NT2/D1 (cell line): ENCODE measurements at regions not wholly inside any gene's neighbourhood (a gene's known extent, or its start where the extent isn't known, plus 50 kb on each side); places are given as distances from the start of the nearest gene placed in this dataset.

Source experiments
- DNase-seq: peaks from one replicate; pipeline ENCODE4 v3.0.0-alpha.2; 2011; ENCODE audit warnings: low read depth, low spot score
- H3K27me3 ChIP-seq: 2 replicates; pipeline ENCODE4 v1.6.0; 2011; ENCODE audit warnings: mild to moderate bottlenecking; ENCODE audit not compliant: insufficient read length, insufficient read depth
- H3K36me3 ChIP-seq: 2 replicates; pipeline ENCODE4 v1.6.1; 2011; ENCODE audit warnings: mild to moderate bottlenecking, low read length, mixed read lengths; ENCODE audit not compliant: insufficient read depth, insufficient read length
- H3K4me1 ChIP-seq: 2 replicates; pipeline ENCODE4 v1.5.1; 2011; ENCODE audit not compliant: insufficient read depth, insufficient read length
- H3K4me3 ChIP-seq: 2 replicates; pipeline ENCODE4 v1.5.1; 2011; ENCODE audit warnings: low read depth; ENCODE audit not compliant: insufficient read length
- H3K9ac ChIP-seq: 2 replicates; pipeline ENCODE4 v1.6.0; 2011; ENCODE audit warnings: low read depth; ENCODE audit not compliant: insufficient read length
- H3K9me3 ChIP-seq: 2 replicates; pipeline ENCODE4 v1.5.1; 2011; ENCODE audit warnings: mild to moderate bottlenecking, low read length; ENCODE audit not compliant: insufficient read depth
- SUZ12 ChIP-seq: IDR thresholded peaks from 2 replicates; pipeline ENCODE4 v1.6.1; 2011; ENCODE audit not compliant: insufficient read length, insufficient read depth; ENCODE audit errors: extremely low read depth
- YY1 ChIP-seq: IDR thresholded peaks from 2 replicates; pipeline ENCODE4 v1.6.1; 2011; ENCODE audit not compliant: insufficient read length, insufficient read depth
- ZNF274 ChIP-seq: IDR thresholded peaks from 2 replicates; pipeline ENCODE4 v1.6.1; 2011; ENCODE audit warnings: mild to moderate bottlenecking, low read depth, low read length

- Histone ChIP-seq H3K9ac (no peak overlapping the region), H3K36me3 (no peaks in the 10 kb centered on the region), H3K4me3 (no peak overlapping the region), H3K4me1 (no peaks in the 10 kb centered on the region), H3K27me3 (no peaks in the 10 kb centered on the region), H3K9me3 (no peaks in the 10 kb centered on the region)
- DNase-seq, result no peak
- TF ChIP-seq ZNF274, result no peak
- no peak for TF ChIP-seq SUZ12
- no peak for TF ChIP-seq YY1
Measured at GRCh38 chr9:21672761-21673160, 129.7 kb upstream of the MTAP start.

- Histone ChIP-seq H3K4me3 (no peak overlapping the region), H3K9me3 (no peaks in the 10 kb centered on the region), H3K4me1 (no peaks in the 10 kb centered on the region), H3K9ac (no peak overlapping the region), H3K27me3 (no peaks in the 10 kb centered on the region), H3K36me3 (no peaks in the 10 kb centered on the region)
- DNase-seq, result no peak
- TF ChIP-seq SUZ12 (no peak), ZNF274 (no peak), YY1 (no peak)
Measured at GRCh38 chr9:21674894-21675293, 127.5 kb upstream of the MTAP start.

- H3K9ac ChIP-seq, result no peak overlapping the region
- no peaks in the 10 kb centered on the region for H3K27me3 ChIP-seq
- no peak for TF ChIP-seq SUZ12
- TF ChIP-seq YY1, result no peak
- no peak for TF ChIP-seq ZNF274
- H3K4me1 ChIP-seq, result no peaks in the 10 kb centered on the region
- no peak overlapping the region for H3K4me3 ChIP-seq
- no peaks in the 10 kb centered on the region for H3K36me3 ChIP-seq
- no peaks in the 10 kb centered on the region for H3K9me3 ChIP-seq
- no peak for DNase-seq
Measured at GRCh38 chr9:21677387-21677786, 125.0 kb upstream of the MTAP start.

- no peak for DNase-seq
- no peak overlapping the region for H3K9ac ChIP-seq
- no peaks in the 10 kb centered on the region for H3K9me3 ChIP-seq
- no peak for TF ChIP-seq YY1
- TF ChIP-seq SUZ12, result no peak
- H3K4me3 ChIP-seq, result no peak overlapping the region
- H3K27me3 ChIP-seq, result no peaks in the 10 kb centered on the region
- H3K36me3 ChIP-seq, result no peaks in the 10 kb centered on the region
- no peaks in the 10 kb centered on the region for H3K4me1 ChIP-seq
Measured at GRCh38 chr9:21677834-21678233, 124.6 kb upstream of the MTAP start.

GRCh38 chr9:21679432-21679831, 123.0 kb upstream of the MTAP start:
- Histone ChIP-seq H3K27me3 (no peaks in the 10 kb centered on the region), H3K9me3 (no peaks in the 10 kb centered on the region), H3K4me1 (no peaks in the 10 kb centered on the region), H3K4me3 (no peak overlapping the region), H3K36me3 (no peaks in the 10 kb centered on the region), H3K9ac (no peak overlapping the region)
- DNase-seq, result no peak
- no peak for TF ChIP-seq SUZ12
- no peak for TF ChIP-seq ZNF274

GRCh38 chr9:21680590-21680989, 121.8 kb upstream of the MTAP start:
- Histone ChIP-seq H3K4me1 (no peaks in the 10 kb centered on the region), H3K36me3 (no peaks in the 10 kb centered on the region), H3K4me3 (no peak overlapping the region), H3K9me3 (no peaks in the 10 kb centered on the region), H3K9ac (no peak overlapping the region), H3K27me3 (no peaks in the 10 kb centered on the region)
- no peak for TF ChIP-seq SUZ12
- no peak for TF ChIP-seq ZNF274
- TF ChIP-seq YY1, result no peak
- no peak for DNase-seq

- Histone ChIP-seq H3K4me1 (no peaks in the 10 kb centered on the region), H3K9ac (no peak overlapping the region)
Measured at GRCh38 chr9:21681641-21682040, 120.8 kb upstream of the MTAP start.

GRCh38 chr9:21682381-21682780, 120.1 kb upstream of the MTAP start:
- Histone ChIP-seq H3K4me3 (no peak overlapping the region), H3K9me3 (no peaks in the 10 kb centered on the region), H3K27me3 (no peaks in the 10 kb centered on the region), H3K9ac (no peak overlapping the region), H3K36me3 (no peaks in the 10 kb centered on the region), H3K4me1 (no peaks in the 10 kb centered on the region)
- DNase-seq, result no peak
- TF ChIP-seq SUZ12, result no peak
- no peak for TF ChIP-seq YY1
- TF ChIP-seq ZNF274, result no peak

More at GRCh38 chr9:21681641-21682040, 120.8 kb upstream of the MTAP start:
- TF ChIP-seq ZNF274, result no peak
- no peak for TF ChIP-seq SUZ12
- no peak for TF ChIP-seq YY1
- Histone ChIP-seq H3K9me3 (no peaks in the 10 kb centered on the region), H3K36me3 (no peaks in the 10 kb centered on the region), H3K27me3 (no peaks in the 10 kb centered on the region), H3K4me3 (no peak overlapping the region)
- DNase-seq, result no peak
